ENCODE measurements at regions not wholly inside any gene's neighbourhood (a gene's known extent, or its start where the extent isn't known, plus 50 kb on each side); places are given as distances from the start of the nearest gene placed in this dataset.

GRCh38 chr6:41428996-41429421 lies 93.6 kb downstream of the NCR2 start:
- no peak for DNase-seq (ENCODE audit: low spot score)

DNA sequence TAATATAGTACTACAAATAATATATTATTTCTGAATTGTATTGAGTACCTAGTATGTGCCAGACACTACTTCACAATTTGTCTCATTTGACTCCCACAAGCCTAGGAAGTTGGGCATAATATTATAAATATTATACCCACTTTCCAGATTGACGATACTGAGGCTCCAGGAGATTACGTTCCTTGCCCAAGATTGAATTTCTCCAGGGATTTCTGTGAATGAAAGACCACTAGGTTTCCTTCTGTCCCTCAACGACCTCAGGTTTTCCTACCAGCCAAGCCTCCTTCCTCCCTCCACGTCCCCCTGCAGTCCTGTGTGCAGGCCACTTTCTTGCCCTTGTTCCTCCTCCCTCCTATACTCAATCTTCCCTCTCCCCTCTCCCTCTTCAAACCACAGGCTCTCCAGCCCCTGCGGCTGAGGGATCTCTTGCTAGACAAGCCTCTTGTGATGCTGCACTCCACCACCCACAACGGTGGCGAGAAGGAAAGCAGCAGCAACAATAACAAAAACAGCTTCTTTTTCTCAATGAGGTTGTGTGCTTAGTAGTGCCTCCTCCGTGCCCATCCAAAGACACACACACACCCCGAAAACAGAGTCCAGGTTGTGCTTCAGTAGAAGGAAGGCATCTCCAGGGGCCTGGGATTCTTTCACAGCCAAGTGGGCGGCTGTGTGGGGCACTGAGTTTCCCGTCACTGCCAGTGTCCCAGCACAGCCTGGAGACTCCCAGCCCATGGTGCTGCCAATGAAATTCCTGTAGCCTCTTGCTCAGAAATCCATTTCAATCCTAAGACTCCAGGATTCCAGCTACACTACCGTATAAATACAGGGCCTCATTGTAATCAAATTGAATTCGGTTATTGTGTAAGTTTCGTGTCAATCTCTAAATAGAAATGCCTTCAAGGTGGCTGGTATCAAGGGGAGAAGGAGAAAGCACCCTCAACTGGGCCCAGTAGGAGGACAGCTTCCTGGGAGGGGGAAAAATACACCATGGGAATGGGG lies 94.4 kb downstream of the NCR2 start:
- no peak for DNase-seq (ENCODE audit: low spot score)

DNA sequence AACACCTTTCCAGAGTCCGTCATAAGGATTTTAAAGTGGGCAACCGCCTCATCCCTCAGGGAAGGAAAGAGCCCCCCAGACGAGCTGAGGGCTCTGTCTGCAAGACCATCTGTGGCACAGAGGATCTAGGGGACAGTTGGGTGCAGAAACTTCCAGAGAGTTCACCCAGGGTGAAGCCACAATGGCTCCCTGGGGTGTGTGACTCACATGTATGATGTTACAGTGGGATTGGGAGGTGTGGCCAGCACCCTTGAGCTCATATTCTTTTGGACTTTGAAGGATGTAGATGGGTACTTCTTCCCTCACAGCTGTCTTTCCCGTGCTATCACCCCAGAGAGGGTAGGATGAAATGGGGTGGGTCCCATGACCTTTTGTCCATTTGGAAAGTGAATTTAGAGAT lies 95.5 kb downstream of the NCR2 start:
- no peak for DNase-seq (ENCODE audit: low spot score)

GRCh38 chr6:41432280-41432679 lies 96.9 kb downstream of the NCR2 start:
- no peak for DNase-seq (ENCODE audit: low spot score)

GRCh38 chr6:41434803-41435481 lies 99.5 kb downstream of the NCR2 start:
- no peak for DNase-seq (ENCODE audit: low spot score)

- DNase-seq (ENCODE audit: low spot score), result no peak
These were observed 102.2 kb downstream of the NCR2 start for GRCh38 chr6:41437604-41438003.

- DNase-seq (ENCODE audit: low spot score), result no peak
These were observed 103.3 kb downstream of the NCR2 start for GRCh38 chr6:41438746-41439145.

- DNase-seq (ENCODE audit: low spot score), result no peak
These were observed 104.4 kb downstream of the NCR2 start for GRCh38 chr6:41439524-41440418.

DNA sequence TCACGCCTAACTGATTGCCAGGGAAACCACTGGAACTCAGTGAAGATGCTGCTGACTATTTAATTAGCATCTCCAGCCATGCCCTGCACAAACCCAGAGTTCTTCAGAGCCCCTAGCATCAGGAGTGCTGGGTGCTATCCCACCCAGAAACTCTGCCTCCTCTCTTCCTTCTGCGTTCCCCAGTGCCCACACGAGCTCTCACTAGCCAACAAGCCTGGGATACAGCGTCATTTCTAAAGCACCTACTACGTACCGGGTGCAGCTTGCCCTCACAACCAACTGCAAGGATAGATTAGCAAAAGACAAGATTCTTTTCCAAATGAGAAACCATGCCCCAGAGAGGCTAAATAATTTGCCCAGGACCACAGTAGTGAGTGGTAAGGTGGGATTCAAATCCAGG lies 105.2 kb upstream of the FOXP4 start:
- no peak for DNase-seq (ENCODE audit: low spot score)

DNA sequence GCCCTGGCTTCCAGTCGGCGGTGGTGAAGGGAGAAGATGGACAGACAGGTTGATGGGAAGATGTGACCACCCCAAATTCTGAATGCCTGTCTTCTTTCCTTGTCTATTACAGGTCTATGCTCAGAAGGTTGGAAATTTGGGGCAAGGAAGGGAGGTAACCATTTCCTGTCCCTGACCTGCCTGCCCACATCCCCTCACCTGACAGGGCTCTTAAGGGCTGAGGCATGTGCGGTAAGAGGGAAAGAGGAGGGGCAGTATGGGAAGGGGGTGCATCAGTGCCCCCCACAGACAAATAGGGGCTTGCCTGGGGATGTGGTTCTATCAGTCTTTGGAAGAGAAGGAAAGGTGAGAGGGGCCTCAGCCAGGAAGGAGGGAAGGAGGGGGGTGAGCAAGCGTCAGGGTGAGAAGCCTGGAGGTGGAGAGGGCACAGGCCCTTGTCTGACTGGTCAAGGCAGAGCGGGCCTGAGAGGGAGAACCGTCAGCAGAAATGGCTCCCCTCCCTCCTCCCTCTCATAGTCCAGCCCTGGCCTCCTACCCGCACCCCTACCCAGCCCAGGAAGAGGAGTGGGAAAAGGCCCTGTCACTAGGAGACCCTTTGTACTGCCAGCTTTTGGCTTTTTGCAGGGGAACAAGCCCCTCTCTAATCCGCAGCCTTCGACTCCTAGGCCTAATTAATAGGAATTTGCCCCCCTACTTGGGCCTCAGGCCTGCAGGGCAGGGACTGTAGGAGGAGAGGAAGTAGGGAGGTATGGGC lies 104.4 kb upstream of the FOXP4 start:
- DNase-seq (ENCODE audit: low spot score), result no peak

GRCh38 chr6:41442352-41442672 lies 103.9 kb upstream of the FOXP4 start:
- DNase-seq (ENCODE audit: low spot score), result no peak

GRCh38 chr6:41442800-41443501 lies 103.2 kb upstream of the FOXP4 start:
- peak; percentile 42 for DNase-seq (ENCODE audit: low spot score)

DNA sequence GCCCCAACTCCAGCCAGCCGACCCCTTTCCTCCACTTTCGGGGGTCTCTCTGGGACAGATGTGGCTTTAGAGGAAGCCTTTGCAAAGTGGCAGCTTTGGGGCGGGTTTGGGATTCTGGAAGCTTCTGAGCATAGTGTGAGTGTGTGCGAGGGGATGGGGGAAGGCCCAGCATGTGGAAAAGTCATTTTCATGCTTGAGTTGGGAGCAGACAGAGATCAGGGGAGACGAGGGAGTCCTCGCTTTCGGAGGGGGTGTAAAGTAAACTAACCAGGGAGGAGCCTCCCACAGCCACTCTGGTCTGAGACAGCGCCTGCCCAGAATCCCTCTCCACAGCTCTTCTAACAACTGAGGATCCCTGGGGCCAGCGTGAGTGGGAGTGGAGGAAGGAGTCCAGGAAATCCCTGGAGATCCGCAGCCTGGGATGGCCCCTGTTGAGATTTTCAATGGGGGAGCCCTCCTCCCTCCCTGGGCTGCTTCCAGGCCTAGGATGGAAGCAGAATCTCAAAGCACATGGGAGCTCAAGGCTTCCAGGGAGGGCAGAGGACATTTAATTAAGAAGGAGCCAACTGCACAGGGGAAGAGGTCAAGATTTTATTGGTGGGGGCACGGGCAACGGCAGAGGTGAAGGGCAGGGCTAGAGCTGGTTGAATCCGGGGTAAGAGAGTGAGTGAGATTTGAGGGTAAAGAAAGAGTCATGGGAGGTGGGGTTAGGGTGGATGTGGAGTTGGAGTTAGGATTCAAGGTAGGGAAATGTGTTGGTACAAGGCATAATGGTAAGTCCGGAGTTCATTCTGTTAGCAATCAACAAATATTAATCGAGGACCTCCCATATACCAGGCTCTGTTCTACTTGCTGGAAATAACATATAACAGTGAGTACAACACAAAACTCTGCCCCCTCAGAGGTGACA lies 102.3 kb upstream of the FOXP4 start:
- no peak for DNase-seq (ENCODE audit: low spot score)

GRCh38 chr6:41445261-41445660 lies 100.9 kb upstream of the FOXP4 start:
- no peak for DNase-seq (ENCODE audit: low spot score)

GRCh38 chr6:41446132-41446531 lies 100.0 kb upstream of the FOXP4 start:
- no peak for DNase-seq (ENCODE audit: low spot score)

GRCh38 chr6:41446907-41447545 lies 99.2 kb upstream of the FOXP4 start:
- no peak for DNase-seq (ENCODE audit: low spot score)

GRCh38 chr6:41448256-41448655 lies 97.9 kb upstream of the FOXP4 start:
- no peak for DNase-seq (ENCODE audit: low spot score)

DNA sequence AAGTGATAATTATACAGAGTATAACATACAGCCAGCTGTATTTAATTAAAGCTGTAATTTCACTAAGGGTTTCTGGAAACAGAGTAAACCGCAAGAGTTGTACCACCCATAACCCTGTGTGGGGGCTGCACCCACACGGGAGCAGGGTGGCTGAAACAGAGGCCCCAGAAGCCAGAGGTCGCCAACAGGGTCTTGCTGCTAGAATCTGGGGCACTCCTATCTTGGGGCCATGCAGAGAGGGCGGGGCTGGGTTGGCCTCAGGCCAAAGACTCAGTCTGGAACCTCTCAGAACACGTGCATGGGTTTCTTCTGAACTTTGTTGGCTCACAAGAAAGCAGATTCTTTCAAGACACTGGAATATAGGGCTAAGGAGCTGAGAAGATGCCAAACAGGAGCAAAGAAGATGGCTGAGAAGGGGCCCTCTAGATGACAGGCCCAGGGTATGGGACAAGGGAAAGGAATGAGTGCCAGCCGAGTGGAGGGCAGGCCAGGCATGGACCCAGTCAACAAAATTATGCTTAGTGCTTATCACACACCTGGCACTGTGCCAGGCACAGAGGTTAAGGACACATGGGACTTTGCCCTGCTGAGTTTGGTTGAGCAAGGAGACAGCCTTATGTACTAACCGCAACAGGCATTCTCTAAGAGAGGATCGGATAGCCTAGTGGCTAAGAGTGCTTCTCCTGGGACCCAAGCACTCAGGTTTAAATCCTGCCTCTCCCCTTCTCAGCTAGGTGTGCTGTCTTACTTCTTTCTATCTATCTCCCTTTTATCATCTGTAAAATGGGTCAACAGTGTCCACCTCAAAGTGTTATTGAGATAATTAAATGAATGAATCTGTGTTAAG lies 96.6 kb upstream of the FOXP4 start:
- DNase-seq (ENCODE audit: low spot score), result no peak
